GM06990 (cell line): ENCODE measurements at regions not wholly inside any gene's neighbourhood (a gene's known extent, or its start where the extent isn't known, plus 50 kb on each side); places are given as distances from the start of the nearest gene placed in this dataset.

Source experiments
- DNase-seq: peaks from one replicate; pipeline ENCODE4 v3.0.0-alpha.2; 2011; ENCODE audit not compliant: insufficient read length; ENCODE audit errors: extremely low read depth
- H3K27me3 ChIP-seq: replicated peaks from 2 replicates; pipeline ENCODE4 v1.6.0; 2011; ENCODE audit warnings: low read length; ENCODE audit not compliant: control insufficient read depth, insufficient read depth
- H3K36me3 ChIP-seq: 2 replicates; pipeline ENCODE4 v1.5.1; 2011; ENCODE audit warnings: low read length; ENCODE audit not compliant: control insufficient read depth, insufficient read depth
- H3K4me3 ChIP-seq: replicated peaks from 2 replicates; pipeline ENCODE4 v1.5.1; 2011; ENCODE audit warnings: low read depth, mild to moderate bottlenecking, control low read depth, low read length
- CTCF ChIP-seq: IDR thresholded peaks from 2 replicates; pipeline ENCODE4 v1.5.1; 2011; ENCODE audit warnings: low read length, control low read depth, mild to moderate bottlenecking, inconsistent platforms; ENCODE audit not compliant: insufficient read depth, poor library complexity, severe bottlenecking

- TF ChIP-seq CTCF: no peak
Measured at GRCh38 chr6:19699932-19700331, 137.2 kb upstream of the ID4 start.

GRCh38 chr6:19705606-19706005 is 131.6 kb upstream of the ID4 start:
- Histone ChIP-seq H3K4me3 (no peak overlapping the region), H3K27me3 (no peaks in the 10 kb centered on the region), H3K36me3 (no peaks in the 10 kb centered on the region)
- no peak for DNase-seq
- TF ChIP-seq CTCF: no peak

More at GRCh38 chr6:19699932-19700331, 137.2 kb upstream of the ID4 start:
- H3K4me3 ChIP-seq: no peak overlapping the region
- no peak for DNase-seq
- no peaks in the 10 kb centered on the region for H3K27me3 ChIP-seq
- H3K36me3 ChIP-seq: no peaks in the 10 kb centered on the region

GRCh38 chr6:19712012-19712688 is 125.0 kb upstream of the ID4 start:
- Histone ChIP-seq H3K4me3 (no peak overlapping the region), H3K36me3 (no peaks in the 10 kb centered on the region), H3K27me3 (no peaks in the 10 kb centered on the region)
- no peak for DNase-seq
- no peak for TF ChIP-seq CTCF

- Histone ChIP-seq H3K36me3 (no peaks in the 10 kb centered on the region), H3K27me3 (no peaks in the 10 kb centered on the region), H3K4me3 (no peak overlapping the region)
- DNase-seq: no peak
- no peak for TF ChIP-seq CTCF
Measured at GRCh38 chr6:19712998-19713397, 124.2 kb upstream of the ID4 start.

GRCh38 chr6:19713411-19713810 is 123.8 kb upstream of the ID4 start:
- no peak for DNase-seq

More at GRCh38 chr6:19713411-19713810, 123.8 kb upstream of the ID4 start:
- no peak for TF ChIP-seq CTCF
- no peak overlapping the region for H3K4me3 ChIP-seq
- no peaks in the 10 kb centered on the region for H3K36me3 ChIP-seq
- no peaks in the 10 kb centered on the region for H3K27me3 ChIP-seq
